GM19397 (cell line): ENCODE measurements at regions not wholly inside any gene's neighbourhood (a gene's known extent, or its start where the extent isn't known, plus 50 kb on each side); places are given as distances from the start of the nearest gene placed in this dataset.

Experiments used
- ATAC-seq: cut with Tn5 transposase; IDR thresholded peaks from one replicate; pipeline ENCODE4 v1.9.1; 2021; ENCODE audit warnings: mild to moderate bottlenecking, moderate library complexity; ENCODE audit not compliant: unreplicated experiment

- no peak for ATAC-seq
Observed at GRCh38 chr19:28292822-28293500, 920.0 kb downstream of the UQCRFS1 start.

- no peak for ATAC-seq
Observed at GRCh38 chr19:28291874-28292273, 921.1 kb downstream of the UQCRFS1 start.

GRCh38 chr19:28290963-28291657, 921.8 kb downstream of the UQCRFS1 start:
- no peak for ATAC-seq

- ATAC-seq = no peak
Observed at GRCh38 chr19:28289295-28290063, 923.5 kb downstream of the UQCRFS1 start.

GRCh38 chr19:28288572-28289264, 924.2 kb downstream of the UQCRFS1 start:
- ATAC-seq = no peak

GRCh38 chr19:28285917-28286316, 927.0 kb downstream of the UQCRFS1 start:
- ATAC-seq = no peak

GRCh38 chr19:28285078-28285477, 927.9 kb downstream of the UQCRFS1 start:
- no peak for ATAC-seq

GRCh38 chr19:28284389-28284788, 928.6 kb downstream of the UQCRFS1 start:
- no peak for ATAC-seq

GRCh38 chr19:28283592-28283991, 929.4 kb downstream of the UQCRFS1 start:
- ATAC-seq = no peak

GRCh38 chr19:28281676-28282075, 931.3 kb downstream of the UQCRFS1 start:
- ATAC-seq = no peak

- no peak for ATAC-seq
Observed at GRCh38 chr19:28264556-28264955, 948.4 kb downstream of the UQCRFS1 start.

GRCh38 chr19:28258829-28259228, 954.1 kb downstream of the UQCRFS1 start:
- ATAC-seq = no peak

- no peak for ATAC-seq
Observed at GRCh38 chr19:28257396-28257795, 955.6 kb downstream of the UQCRFS1 start.

GRCh38 chr19:28247243-28247642, 965.7 kb downstream of the UQCRFS1 start:
- ATAC-seq = no peak

- ATAC-seq = no peak
Observed at GRCh38 chr19:28245937-28246336, 967.0 kb downstream of the UQCRFS1 start.

GRCh38 chr19:28244966-28245365, 968.0 kb downstream of the UQCRFS1 start:
- no peak for ATAC-seq

- ATAC-seq = no peak
Observed at GRCh38 chr19:28242317-28242927, 970.5 kb downstream of the UQCRFS1 start.

GRCh38 chr19:28239270-28239669, 973.7 kb downstream of the UQCRFS1 start:
- ATAC-seq = no peak

- ATAC-seq = no peak
Observed at GRCh38 chr19:28238270-28238820, 974.6 kb downstream of the UQCRFS1 start.

GRCh38 chr19:28235606-28236125, 977.3 kb downstream of the UQCRFS1 start:
- ATAC-seq = no peak
